HT1080 (cell line): ENCODE measurements at regions not wholly inside any gene's neighbourhood (a gene's known extent, or its start where the extent isn't known, plus 50 kb on each side); places are given as distances from the start of the nearest gene placed in this dataset.

Experiments used
- DNase-seq: peaks from one replicate; pipeline ENCODE4 v3.0.0-alpha.2; 2015; ENCODE audit warnings: low read depth

DNA sequence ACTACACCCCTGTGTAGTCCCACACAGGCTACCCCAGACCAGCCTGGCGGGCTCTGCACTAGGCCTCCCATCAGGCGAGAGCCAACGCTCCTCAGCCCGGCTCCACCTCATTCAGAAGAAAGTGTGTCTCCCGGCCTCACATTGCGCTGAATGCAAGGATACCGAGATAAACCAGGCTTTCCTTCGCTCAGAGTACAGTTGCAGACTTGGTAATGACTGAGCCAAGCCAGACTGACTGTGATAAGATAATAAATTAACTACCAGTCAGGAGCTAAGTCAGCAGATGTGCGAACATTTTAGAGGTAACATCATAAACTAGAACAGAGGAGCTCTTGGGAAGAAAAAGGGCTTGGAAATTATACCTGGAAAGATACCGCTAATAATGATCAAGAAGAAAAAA lies 397.6 kb downstream of the TRIML1 start:
- no peak for DNase-seq

DNA sequence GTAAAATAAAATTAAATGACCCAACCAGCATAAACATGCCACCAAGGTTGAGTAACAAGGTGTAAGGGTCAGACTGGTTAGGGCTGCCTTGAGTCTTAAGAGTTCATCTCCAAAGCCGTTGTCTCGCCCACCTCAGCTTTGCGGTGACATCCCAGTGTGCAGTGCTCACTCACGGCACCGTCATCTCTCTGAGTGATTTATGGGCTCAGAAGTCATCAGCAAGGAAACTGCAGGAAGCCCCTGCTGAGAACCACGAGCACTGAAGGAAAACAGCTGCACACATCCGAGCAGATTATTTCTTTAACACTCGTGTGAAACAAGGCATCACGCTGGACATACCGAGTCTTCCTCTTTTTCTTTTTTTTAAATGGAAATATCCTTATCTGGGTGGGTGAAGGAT lies 411.1 kb downstream of the TRIML1 start:
- peak; percentile 43 for DNase-seq

DNA sequence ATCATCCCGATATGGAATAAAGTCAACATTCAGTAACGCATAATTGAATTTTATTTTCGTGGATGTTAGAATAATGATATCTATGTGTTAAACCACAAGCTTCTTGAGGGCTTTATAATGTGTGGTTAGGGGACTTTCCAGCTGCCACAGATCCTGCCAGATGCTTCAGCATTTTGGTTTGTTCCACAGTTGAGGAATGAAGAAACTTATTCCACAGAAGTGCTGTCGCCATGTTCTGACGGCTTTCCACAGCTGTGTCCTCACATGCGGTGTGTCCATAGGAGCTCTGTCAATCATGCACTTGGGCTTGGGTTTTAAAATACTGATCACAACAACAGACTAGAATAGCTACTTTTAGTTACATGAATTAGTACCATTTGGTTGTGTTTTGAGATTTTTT lies 411.9 kb downstream of the TRIML1 start:
- no peak for DNase-seq

DNA sequence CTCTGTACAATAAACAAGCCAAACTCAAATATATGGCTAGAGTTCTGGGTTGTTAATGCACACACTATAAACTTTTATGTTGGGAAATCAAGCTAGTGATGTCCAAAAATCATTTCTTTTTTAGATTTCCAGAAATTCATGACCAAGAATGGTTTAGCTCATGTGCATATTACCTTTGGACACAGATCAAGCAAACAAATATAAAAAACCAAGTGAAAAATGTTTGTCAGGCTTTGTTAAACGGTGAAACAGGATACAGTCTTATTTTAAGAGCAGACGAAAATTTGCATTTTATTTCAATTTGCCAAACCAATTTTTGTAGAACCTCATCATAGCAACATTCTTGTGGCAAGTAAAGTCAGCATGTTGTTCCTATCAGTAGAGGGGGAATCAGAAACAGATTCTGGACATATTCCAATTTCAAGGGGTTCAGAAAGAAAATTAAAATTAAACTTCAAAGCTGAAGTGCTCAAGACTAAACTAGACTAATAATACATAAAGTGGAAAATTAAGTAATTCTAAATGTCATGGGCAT lies 413.6 kb downstream of the TRIML1 start:
- DNase-seq = no peak

DNA sequence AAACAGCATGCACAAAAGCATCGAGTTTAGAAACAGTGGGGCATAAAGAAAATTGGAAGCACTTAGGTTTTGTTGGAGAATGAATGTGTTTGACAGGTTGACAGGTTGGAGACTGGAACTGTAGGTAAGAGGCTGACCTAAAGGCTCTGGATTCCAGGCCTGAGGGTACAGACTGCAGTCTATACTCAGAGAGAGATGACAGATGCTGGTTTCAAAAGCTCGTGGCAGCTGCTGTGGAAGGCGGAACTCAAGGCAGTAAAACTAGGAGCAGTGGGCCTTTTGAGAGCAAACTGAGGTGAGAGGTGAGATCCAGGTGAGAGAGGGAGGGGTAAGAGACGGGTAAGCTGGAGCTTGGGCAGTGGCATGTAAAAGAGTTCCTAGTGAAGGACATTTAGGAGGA lies 415.2 kb downstream of the TRIML1 start:
- no peak for DNase-seq

DNA sequence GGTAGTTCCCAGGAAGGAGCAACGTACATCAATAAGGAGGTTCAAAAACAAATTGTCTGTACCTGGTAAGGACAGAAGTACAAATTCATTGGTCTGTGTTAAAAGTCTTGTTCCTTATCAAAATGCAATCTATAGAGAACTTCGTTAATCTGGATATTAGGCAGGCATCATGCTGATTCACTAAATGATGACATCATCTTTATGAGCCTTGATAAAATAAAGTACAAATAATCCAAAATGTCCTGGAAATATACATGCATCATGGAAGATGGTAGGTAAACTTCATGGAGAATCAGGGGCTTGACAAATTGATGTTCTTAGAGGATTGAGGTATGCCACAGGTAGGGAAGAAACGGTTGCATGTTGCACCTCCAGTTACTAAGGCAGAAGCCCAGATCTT lies 433.9 kb downstream of the TRIML1 start:
- no peak for DNase-seq

DNA sequence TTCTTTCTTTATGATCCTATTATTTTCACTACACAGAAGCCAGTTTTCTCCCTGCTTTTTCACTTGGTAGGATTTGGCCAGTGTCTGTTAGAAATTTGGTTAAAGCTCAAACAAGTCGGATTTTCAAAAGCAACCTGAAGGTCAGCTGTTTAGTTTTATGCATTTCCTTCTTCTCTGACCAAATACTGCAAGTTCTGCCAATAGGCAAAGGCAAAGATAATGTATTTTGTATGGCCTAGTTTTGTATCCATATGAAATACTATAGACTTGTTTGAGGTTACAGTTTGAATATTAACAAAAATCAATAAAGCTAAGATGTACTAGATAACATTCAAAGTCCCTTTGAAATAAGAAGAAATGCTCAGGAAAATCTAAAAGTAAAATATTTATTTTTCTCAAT lies 439.4 kb downstream of the TRIML1 start:
- no peak for DNase-seq

DNA sequence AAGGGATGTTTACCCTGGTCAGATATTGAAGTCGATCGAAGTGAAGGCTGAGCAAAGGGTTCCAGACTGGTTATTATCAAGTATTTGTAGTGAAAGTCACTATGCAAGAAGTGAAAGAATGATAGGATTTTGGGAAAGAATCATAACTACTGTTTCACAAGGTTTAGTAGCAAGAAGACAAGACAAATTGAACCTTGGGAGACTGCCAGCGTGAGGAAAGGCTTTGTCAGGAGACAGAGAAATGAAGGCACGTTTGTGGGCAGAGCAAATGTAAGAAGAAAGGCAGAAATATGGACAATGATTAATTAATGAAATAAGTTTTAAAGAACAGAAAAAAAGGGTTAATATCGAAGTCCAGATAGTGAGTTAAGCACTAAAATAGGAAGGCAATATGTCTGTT lies 456.8 kb downstream of the TRIML1 start:
- DNase-seq = no peak

DNA sequence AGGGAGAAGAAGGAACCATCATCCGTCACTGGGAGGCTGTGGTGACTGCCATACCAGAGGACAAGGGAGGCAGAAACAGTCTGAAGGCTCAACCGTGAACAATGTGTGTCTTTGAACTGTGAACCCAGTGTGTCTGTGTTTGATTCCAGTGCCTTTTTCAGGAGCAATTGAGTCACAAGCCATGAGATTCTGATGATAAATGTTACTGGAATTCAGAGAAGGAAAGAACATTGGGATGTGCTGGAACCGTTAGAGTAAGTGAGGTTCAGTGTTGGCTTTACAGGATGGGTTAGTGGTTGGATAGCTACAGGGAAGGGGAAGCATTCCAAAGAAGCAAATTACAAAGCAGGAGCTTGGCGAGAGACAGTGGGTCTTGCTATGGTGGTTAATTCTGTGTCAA lies 464.4 kb downstream of the TRIML1 start:
- DNase-seq = peak; percentile 41

DNA sequence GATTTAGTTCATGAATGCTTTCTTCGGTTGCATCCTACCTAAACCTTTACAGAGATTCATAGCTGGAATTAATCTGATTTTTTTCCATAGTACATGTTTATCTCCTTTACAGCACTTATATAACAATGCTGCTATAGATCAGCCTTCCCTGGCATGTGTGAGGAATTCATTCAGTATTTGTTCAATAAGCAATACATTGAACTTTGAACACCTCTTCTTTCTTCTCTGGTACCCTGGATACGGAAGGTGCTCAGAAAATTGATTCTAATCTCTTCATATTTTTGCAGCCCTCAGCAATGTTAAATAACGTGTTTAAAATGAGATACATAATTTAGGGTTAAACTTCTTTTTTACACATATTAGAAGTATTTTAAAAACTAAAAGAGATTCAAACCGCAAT lies 467.4 kb downstream of the TRIML1 start:
- DNase-seq = no peak

DNA sequence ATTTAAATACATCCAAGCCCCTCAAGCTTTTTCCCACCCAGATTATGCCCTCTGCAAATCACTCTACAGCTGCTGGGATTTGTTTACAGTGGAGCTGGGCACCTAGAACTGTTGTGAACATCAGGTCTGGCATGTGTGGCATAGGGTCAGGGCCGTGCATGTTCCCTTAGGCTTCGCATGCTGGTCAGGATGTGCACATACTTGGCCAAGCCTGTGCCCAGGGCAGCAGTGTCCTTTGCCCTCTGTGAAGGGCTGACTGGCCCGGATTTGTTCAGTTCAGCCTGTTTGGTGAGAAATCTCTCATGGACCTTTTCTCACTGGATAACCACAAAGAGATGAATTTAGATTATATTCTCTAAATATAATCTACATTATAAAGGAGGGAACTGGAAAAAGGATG lies 471.9 kb downstream of the TRIML1 start:
- DNase-seq = no peak

DNA sequence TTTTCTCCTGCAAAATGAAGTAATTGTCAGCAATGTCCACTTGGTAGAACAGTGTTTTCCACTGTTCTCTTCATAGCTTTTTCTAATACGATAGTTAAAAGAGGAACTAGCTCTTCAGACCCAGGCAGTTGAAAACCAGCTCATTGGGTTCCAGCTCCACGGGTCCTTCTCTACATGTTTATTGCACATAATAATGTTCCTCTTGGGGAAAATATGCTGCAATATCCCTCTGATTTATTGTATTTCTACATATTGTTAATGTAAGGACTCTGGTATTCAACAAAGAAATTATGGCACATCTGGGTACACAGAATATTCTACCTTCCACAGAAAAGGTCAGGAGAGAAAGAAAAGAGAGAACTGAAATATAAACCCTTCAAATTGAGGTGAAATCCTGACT lies 473.4 kb downstream of the TRIML1 start:
- no peak for DNase-seq

DNA sequence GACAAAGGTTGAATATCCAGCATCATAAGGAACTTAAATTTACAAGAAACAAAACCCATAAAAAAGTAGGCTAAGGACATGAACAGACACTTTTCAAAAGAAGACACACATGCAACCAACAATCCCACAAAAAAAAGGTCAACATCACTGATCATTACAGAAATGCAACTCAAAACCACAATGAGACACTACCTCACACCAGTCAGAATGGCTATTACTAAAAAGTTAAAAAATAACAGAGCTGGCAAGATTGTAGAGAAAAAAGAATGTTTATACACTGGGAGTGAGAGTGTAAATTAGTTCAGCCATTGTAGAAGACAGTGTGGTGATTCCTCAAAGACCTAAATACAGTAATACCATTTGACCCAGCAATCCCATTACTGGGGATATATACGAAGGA lies 474.7 kb downstream of the TRIML1 start:
- DNase-seq = no peak

DNA sequence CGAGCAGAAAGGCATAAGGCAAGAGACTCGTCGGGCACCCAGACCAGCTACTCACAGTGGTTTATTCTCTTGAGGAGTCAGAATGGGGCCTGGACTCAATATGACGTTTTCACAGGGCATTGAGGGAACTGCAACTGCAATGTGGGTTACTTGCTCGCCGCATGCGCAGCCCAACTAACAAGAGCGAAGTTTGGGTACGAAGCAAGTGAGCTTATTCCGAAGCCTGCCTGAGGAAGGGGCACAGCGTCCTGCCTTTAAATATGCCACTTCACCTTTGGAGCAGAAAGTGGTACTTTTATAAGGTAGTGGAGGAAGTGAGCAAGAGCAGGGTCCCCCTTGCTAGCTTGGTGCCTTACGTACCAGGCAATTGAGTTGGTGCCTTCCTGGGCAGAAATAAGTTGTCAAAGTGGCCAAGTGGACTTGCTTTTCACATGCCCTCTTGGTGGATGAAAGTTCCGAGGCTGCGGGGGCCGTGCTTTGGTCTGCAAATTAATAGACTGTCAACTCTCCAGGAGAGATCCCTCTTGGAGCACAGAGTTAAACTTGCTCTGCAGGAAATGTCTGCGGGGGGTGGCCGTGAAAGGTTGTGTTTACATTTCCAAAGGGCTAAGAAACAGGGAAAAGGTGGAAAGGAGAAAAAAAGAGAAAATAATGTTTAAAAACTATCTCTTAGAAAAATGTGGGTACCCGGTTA lies 480.4 kb downstream of the TRIML1 start:
- no peak for DNase-seq

DNA sequence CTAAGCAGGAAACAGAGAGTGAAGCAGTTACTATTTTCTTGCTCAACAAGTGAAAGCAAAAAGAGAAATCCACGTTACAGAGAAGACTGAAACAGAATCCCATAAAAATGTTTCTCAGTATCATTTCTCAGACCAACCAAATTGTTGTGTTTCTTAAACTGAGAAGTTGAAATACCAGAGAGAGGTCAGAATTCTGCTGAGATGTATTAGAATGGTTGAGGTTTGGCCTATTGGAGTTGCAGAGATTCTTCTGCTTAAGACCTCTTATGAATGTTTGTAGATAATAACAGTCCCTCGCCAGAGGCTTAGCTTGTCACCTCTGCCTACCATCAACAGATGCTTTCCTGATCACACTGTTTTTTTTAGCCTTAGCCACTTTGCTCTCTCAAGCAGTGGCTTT lies 481.4 kb downstream of the TRIML1 start:
- no peak for DNase-seq

DNA sequence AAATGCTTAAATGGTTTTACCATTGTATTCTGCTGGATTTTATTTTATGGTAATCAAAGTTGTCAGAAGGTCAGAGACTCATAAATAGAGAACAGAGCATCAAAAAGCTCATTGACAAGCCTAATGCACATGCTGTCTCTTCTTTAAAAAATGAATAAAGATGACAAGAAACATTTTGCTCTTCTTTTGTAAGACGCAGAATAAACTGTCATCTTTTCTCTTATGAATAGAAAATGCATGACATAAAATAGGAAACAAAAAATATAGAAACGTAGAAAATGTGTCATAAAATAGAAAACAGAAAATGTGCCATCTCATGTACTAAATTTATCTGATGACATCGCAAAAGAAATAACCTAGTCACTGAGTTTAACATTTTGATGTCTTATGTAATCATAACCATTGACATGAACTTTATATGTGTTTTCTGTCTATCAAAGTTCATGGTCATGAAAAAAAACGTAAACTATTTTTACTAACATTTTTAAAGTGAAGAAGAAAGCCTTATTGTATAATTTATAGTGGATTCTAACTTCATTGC lies 484.1 kb downstream of the TRIML1 start:
- DNase-seq = no peak

DNA sequence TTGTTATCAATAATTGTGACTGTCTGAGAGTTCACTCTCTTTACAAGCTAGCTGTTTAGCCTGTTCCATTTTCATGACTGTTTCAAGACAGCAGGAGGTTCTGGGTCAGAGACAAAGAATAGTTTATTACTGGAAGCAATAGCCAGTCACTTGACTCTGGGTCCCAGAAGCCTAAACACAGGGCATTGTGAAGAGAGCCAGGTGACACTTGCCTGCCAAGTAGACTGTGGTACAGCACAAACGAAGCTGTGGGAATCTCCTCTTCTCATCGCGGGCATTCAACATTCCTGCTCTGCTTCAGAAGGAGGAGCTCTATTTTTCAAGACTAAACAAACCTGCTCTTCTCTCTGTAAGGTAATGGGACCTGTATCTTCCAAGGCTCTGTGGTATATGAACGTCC lies 485.1 kb downstream of the TRIML1 start:
- no peak for DNase-seq

DNA sequence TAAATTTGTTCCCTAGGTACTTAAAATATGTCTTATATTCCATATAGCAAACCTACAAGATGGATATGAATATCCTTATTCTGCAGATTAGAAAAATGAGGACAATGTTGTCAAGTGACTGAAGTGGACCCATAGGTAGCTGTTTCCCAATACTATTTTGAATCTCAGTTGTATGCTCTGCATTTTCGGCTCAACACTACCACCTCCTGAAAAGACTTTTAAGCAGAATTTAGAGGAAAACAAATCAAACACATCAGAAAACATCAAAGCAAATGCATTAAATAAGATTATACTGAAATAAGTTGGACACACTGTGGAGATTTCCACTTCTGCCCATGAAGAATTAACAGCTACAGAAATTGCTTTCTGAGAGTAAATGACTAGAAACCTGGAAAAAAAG lies 488.7 kb downstream of the TRIML1 start:
- no peak for DNase-seq

DNA sequence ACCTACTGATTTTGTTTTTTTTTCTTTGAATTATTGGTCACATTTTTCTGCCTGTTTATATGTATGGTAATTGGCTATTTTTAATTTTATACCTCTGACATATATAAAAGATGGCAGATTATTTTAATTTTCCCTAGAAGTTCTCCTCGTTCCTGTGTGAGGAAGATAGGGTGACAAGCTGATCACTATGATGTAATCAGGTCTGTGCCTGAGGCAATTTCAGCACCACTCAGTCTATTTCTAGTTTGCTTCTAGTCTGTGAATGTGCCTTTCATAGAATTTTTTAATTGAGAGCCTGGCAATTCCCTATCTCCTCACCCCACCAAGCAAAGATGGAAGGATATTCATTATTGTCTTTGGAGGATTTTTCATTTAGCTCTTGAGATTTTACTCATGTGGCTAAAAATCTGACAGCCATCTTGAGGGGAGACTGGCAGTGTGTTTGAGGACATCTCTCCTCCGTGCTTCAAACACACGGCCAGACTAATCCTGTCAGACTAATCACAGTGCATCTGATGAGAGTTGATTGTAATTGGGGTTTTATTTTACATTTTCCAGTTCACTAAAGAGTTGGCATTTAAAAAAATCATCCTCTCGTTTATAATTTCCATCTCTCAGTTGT lies 500.3 kb downstream of the TRIML1 start:
- DNase-seq = no peak

DNA sequence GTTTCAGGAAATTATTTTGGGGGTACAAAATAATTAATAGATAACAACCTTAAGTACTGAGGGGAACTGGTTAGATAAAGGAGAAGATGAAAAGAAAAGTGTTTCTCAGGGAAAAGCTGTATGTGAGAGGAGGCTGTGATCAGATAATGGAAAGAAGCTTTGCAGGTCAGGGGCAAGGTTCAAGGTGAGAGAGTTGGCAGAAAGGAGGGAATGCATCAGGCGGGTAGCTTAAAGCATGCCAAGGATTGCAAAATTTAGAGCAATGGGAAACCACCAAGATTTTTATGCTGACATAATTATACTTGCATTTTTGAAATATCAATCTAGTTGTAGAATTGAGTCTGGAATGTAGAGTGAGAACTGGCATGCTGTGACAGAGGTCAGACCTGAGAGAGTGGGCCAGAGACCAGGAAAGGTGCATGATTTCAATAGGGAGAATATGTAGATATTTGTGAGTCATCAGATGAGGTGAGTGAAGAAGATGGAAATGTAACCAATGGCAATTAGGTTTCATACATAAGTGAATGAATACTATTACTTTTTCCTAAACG lies 508.7 kb downstream of the TRIML1 start:
- no peak for DNase-seq

DNA sequence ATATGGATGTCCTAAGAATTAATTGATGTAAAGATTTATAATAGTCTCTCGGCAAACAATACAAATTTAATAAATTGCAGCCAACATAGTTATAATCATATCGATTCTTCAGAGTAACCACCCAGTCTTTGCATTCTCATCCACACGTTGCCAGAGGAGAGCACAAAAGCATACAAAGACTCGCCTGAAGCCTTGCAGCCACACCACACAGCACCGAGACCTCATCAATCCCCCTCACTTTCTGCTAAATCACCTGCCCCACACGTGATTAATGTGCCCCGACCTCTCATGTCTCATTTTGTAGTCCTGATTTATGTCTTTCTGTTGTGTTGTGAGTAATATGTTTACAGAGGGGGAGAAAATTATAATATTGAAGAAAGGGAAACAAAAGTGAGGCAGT lies 510.4 kb downstream of the TRIML1 start:
- DNase-seq = no peak

DNA sequence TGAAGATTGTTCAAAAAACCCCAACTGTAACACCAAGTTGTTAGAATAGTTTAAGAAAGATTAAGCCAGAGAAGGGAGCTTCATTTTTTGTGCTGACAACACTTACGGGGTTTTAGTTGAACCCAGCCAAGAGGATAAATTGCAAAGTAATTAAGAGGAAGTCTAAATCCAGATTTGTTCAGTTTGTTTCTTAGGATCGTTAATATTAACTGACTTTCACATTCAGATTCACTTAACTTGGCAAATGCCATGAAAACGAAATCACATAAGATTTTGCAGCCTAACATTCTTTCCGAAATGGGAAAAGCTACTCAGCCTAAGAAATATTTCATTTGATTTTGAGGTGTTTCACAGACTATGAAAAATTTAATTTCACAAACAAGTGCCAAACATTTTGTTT lies 511.3 kb downstream of the TRIML1 start:
- no peak for DNase-seq

DNA sequence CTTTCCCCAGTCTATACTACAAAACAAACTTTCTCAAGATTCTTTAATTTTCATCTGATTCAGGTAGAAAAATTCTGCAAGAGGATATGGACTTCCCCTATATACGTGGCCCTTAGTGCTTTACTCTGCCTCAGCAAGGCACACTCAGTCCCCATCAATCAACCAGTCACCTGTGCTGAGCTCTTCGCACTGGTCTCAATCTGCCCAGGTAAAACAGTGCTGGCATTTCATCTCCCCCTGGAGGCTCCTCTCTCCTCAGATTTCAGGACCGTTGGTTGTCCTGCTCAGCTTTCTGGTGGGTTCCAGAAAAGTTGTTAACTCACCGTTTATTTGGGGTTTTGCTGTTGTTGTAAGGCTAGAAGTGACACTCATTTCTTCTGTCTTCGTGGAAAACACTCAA lies 518.1 kb downstream of the TRIML1 start:
- DNase-seq = no peak
